DOHH2 (cell line): ENCODE measurements at regions not wholly inside any gene's neighbourhood (a gene's known extent, or its start where the extent isn't known, plus 50 kb on each side); places are given as distances from the start of the nearest gene placed in this dataset.
A peak's percentile ranks its signal among the peaks of the same experiment; 100 is the strongest.

ENCODE experiments used
- EZH2phosphoT487 ChIP-seq: fragments of 200-600 bp; sonication (generic); IDR thresholded peaks from 2 replicates; pipeline ENCODE4 v1.6.1; 2017; ENCODE audit warnings: borderline replicate concordance, mild to moderate bottlenecking, antibody characterized with exemption, low read length, moderate library complexity, mixed read lengths
- TF ChIP-seq, protein P1 (sequence below): fragments of 200-600 bp; sonication (generic); IDR thresholded peaks from one replicate; pipeline ENCODE4 v1.5.1; 2014; ENCODE audit warnings: antibody characterized with exemption, mild to moderate bottlenecking, low read depth, low read length; ENCODE audit not compliant: poor library complexity, severe bottlenecking

DNA sequence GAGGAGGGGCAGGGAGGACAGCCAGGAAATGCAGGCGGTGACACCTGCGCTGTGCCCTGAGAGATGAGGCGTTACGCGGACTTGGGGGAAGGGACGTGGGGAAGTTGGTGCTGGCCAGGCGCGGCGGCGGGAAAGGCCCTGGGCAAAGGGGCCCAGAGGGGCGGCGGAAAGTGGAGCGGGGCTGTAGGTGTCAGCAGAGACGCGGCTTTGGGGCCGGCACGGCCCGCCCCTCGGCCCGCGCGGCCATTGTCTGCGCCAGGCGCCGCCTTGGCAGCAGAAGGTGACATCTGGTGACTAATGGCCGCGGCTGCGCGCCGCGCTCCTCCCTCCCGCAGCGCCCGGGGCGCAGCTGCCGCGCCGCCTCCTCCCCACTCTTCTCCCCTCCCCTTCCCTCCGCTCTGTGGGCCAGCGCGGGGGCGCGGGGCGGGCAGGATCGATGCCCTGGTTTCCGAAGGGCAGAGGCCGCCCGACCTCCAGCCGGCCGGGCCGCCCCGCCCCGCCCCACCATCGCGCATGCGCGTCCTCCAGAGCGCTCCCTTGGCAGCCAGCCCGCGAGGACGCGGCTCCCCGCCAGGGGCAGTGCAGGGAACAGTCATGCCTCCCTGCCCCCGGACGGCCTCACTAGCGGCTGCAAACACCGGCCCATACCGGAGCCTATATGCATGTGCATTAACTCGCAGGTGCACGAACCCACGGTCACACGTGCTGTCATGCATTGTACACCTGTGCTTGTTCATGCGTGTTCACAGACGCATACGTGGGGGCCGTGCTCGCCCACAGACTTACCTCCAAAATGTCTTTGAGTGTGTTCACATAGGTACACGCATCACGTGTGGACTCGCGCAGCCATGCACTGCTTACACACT lies 269.6 kb downstream of the RPS24 start:
- TF ChIP-seq, protein P1, sequence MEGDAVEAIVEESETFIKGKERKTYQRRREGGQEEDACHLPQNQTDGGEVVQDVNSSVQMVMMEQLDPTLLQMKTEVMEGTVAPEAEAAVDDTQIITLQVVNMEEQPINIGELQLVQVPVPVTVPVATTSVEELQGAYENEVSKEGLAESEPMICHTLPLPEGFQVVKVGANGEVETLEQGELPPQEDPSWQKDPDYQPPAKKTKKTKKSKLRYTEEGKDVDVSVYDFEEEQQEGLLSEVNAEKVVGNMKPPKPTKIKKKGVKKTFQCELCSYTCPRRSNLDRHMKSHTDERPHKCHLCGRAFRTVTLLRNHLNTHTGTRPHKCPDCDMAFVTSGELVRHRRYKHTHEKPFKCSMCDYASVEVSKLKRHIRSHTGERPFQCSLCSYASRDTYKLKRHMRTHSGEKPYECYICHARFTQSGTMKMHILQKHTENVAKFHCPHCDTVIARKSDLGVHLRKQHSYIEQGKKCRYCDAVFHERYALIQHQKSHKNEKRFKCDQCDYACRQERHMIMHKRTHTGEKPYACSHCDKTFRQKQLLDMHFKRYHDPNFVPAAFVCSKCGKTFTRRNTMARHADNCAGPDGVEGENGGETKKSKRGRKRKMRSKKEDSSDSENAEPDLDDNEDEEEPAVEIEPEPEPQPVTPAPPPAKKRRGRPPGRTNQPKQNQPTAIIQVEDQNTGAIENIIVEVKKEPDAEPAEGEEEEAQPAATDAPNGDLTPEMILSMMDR: peak; percentile 65
- no peak for TF ChIP-seq EZH2phosphoT487
